ENCODE measurements at regions not wholly inside any gene's neighbourhood (a gene's known extent, or its start where the extent isn't known, plus 50 kb on each side); places are given as distances from the start of the nearest gene placed in this dataset.

DNA sequence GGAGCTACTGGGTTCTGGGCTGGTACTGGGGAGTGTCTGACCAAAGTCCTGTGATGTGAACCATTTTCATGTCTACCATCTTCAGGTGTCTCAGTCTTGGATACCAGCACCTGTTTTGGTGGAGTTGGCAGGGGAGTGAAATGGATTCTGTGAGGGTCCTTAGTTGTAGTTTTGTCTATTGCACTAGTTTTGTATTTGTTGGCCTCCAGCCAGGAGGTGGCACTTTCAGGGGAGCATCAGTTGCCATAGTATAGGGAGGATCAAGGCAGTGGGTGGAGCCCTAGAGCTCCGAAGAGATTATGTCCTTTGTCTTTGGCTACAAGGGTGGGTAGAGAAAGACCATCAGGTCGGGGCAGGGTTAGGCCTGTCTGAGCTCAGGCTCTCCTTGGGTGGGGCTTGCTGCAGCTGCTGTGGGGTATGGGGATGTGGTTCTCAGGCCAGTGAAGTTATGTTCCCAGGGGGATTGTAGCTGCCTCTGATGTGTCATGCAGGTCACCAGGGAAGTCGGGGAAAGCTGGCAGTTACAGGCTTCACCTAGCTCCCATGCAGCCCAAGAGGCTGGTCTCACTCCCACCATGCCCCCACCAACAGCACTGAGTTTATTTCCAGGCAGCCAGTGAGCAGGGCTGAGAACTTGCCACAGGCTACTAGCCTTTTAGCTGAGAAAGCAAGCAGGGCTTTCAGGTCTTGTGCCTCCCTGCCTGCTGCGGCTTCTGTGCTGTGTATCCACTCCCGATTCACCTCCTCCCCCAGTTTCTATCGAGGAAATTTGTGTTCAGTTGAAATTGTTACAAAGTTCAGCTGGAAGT lies 153.1 kb downstream of the ZNF365 start:
- H3K36me3 ChIP-seq (ENCODE audit: control insufficient read depth in 3 of 3, insufficient read depth in 2 of 3, low read depth in 1 of 3, low read length in 3 of 3): no peaks in the 10 kb centered on the region
- H3K9me3 ChIP-seq (ENCODE audit: control insufficient read depth in 2 of 2, insufficient read depth in 1 of 2, low read depth in 1 of 2, low read length in 1 of 2): no peaks in the 10 kb centered on the region
- H3K4me1 ChIP-seq (ENCODE audit: control insufficient read depth in 3 of 3, insufficient read depth in 2 of 3, low read depth in 1 of 3, low read length in 2 of 3): no peaks in the 10 kb centered on the region
- DNase-seq: no peak
- H3K27me3 ChIP-seq (ENCODE audit: control insufficient read depth in 3 of 3, insufficient read depth in 3 of 3, low read length in 3 of 3): peaks cover 0 to 2% (median 0%) of the 10 kb centered on the region in 3 donors
- H3K27ac ChIP-seq (ENCODE audit: low read depth in 1 of 3, low read length in 2 of 3): no peak overlapping the region
- H3K4me3 ChIP-seq (ENCODE audit: low read depth in 1 of 3, low read length in 3 of 3): no peak overlapping the region
- 64 to 70% (median 69%) methylated on average over 6 of the region's 6 CpGs for WGBS, 3 donors
- no peak for FAIRE-seq

GRCh38 chr10:62528441-62528840 lies 154.3 kb downstream of the ZNF365 start:
- 10 to 30% (median 16%) methylated on average over 1 of the region's 1 CpG for WGBS, 3 donors
- Histone ChIP-seq H3K4me1 (ENCODE audit: control insufficient read depth in 3 of 3, insufficient read depth in 2 of 3, low read depth in 1 of 3, low read length in 2 of 3) (no peaks in the 10 kb centered on the region), H3K9me3 (ENCODE audit: control insufficient read depth in 2 of 2, insufficient read depth in 1 of 2, low read depth in 1 of 2, low read length in 1 of 2) (no peaks in the 10 kb centered on the region), H3K4me3 (ENCODE audit: low read depth in 1 of 3, low read length in 3 of 3) (no peak overlapping the region), H3K27ac (ENCODE audit: low read depth in 1 of 3, low read length in 2 of 3) (no peak overlapping the region), H3K27me3 (ENCODE audit: control insufficient read depth in 3 of 3, insufficient read depth in 3 of 3, low read length in 3 of 3) (peaks cover 0 to 2% (median 0%) of the 10 kb centered on the region in 3 donors), H3K36me3 (ENCODE audit: control insufficient read depth in 3 of 3, insufficient read depth in 2 of 3, low read depth in 1 of 3, low read length in 3 of 3) (no peaks in the 10 kb centered on the region)
- FAIRE-seq (no peak), DNase-seq (peak in 1 of 2 donors; percentile 27)

DNA sequence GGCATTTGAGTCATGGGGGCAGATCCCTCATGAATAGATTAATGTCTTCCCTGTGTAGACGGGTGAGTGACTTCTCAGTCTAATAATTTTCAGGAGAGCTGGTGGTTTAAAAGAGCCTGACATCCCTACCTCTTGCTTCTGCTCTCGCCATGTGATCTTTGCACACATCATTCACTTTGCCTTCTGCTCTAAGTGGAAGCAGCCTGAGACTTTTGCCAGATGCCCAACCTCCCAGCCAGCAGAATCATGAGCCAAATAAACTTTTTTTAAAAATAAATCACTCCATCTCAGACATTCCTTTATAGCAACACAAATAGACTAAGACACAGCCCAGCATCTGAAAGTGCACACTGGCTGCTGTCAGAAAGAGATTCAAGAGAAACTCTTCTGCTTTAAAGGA lies 155.2 kb downstream of the ZNF365 start:
- Histone ChIP-seq H3K27me3 (ENCODE audit: control insufficient read depth in 3 of 3, insufficient read depth in 3 of 3, low read length in 3 of 3) (peaks cover 0 to 2% (median 0%) of the 10 kb centered on the region in 3 donors), H3K27ac (ENCODE audit: low read depth in 1 of 3, low read length in 2 of 3) (no peak overlapping the region), H3K4me1 (ENCODE audit: control insufficient read depth in 3 of 3, insufficient read depth in 2 of 3, low read depth in 1 of 3, low read length in 2 of 3) (no peaks in the 10 kb centered on the region), H3K36me3 (ENCODE audit: control insufficient read depth in 3 of 3, insufficient read depth in 2 of 3, low read depth in 1 of 3, low read length in 3 of 3) (no peaks in the 10 kb centered on the region), H3K4me3 (ENCODE audit: low read depth in 1 of 3, low read length in 3 of 3) (no peak overlapping the region), H3K9me3 (ENCODE audit: control insufficient read depth in 2 of 2, insufficient read depth in 1 of 2, low read depth in 1 of 2, low read length in 1 of 2) (no peaks in the 10 kb centered on the region)
- FAIRE-seq: no peak
- DNase-seq: no peak
- 59 to 77% (median 73%) methylated on average over 2 of the region's 2 CpGs for WGBS, 3 donors

DNA sequence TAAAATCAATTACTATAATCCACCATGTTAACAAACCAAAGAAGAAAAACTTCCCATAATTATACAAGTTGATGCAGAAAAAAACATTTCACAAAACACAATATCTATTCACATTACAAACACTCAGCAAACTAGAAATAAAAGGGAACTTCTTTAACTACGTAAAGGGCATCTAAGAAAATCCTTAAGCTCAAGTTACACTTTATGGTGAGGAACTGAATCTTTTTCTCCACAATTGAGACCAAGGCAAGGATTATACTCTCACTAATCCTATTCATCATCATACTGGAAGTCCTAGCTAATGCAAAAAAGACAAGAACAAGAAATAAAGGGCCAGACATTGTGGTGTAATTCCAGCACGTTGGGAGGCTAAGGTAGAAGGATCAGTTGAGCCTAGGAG lies 159.9 kb downstream of the ZNF365 start:
- Histone ChIP-seq H3K4me1 (ENCODE audit: control insufficient read depth in 3 of 3, insufficient read depth in 2 of 3, low read depth in 1 of 3, low read length in 2 of 3) (no peaks in the 10 kb centered on the region), H3K27me3 (ENCODE audit: control insufficient read depth in 3 of 3, insufficient read depth in 3 of 3, low read length in 3 of 3) (no peaks in the 10 kb centered on the region), H3K4me3 (ENCODE audit: low read depth in 1 of 3, low read length in 3 of 3) (no peak overlapping the region), H3K9me3 (ENCODE audit: control insufficient read depth in 2 of 2, insufficient read depth in 1 of 2, low read depth in 1 of 2, low read length in 1 of 2) (no peaks in the 10 kb centered on the region), H3K36me3 (ENCODE audit: control insufficient read depth in 3 of 3, insufficient read depth in 2 of 3, low read depth in 1 of 3, low read length in 3 of 3) (no peaks in the 10 kb centered on the region), H3K27ac (ENCODE audit: low read depth in 1 of 3, low read length in 2 of 3) (no peak overlapping the region)
- 65 to 77% (median 72%) methylated on average over 2 of the region's 2 CpGs for WGBS, 3 donors
- no peak for FAIRE-seq
- DNase-seq: no peak

GRCh38 chr10:62538606-62539005 lies 164.4 kb downstream of the ZNF365 start:
- H3K36me3 ChIP-seq (ENCODE audit: control insufficient read depth in 3 of 3, insufficient read depth in 2 of 3, low read depth in 1 of 3, low read length in 3 of 3): no peaks in the 10 kb centered on the region
- WGBS, 3 donors: 76 to 83% (median 79%) methylated on average over 6 of the region's 6 CpGs
- H3K9me3 ChIP-seq (ENCODE audit: control insufficient read depth in 2 of 2, insufficient read depth in 1 of 2, low read depth in 1 of 2, low read length in 1 of 2): no peaks in the 10 kb centered on the region
- no peak overlapping the region for H3K4me3 ChIP-seq (ENCODE audit: low read depth in 1 of 3, low read length in 3 of 3)
- no peak overlapping the region for H3K27ac ChIP-seq (ENCODE audit: low read depth in 1 of 3, low read length in 2 of 3)
- no peaks in the 10 kb centered on the region for H3K27me3 ChIP-seq (ENCODE audit: control insufficient read depth in 3 of 3, insufficient read depth in 3 of 3, low read length in 3 of 3)
- FAIRE-seq (no peak), DNase-seq (no peak)
- no peaks in the 10 kb centered on the region for H3K4me1 ChIP-seq (ENCODE audit: control insufficient read depth in 3 of 3, insufficient read depth in 2 of 3, low read depth in 1 of 3, low read length in 2 of 3)

GRCh38 chr10:62540389-62540788 lies 166.2 kb downstream of the ZNF365 start:
- DNase-seq: no peak
- Histone ChIP-seq H3K4me3 (ENCODE audit: low read depth in 1 of 3, low read length in 3 of 3) (no peak overlapping the region), H3K36me3 (ENCODE audit: control insufficient read depth in 3 of 3, insufficient read depth in 2 of 3, low read depth in 1 of 3, low read length in 3 of 3) (no peaks in the 10 kb centered on the region), H3K27me3 (ENCODE audit: control insufficient read depth in 3 of 3, insufficient read depth in 3 of 3, low read length in 3 of 3) (no peaks in the 10 kb centered on the region), H3K4me1 (ENCODE audit: control insufficient read depth in 3 of 3, insufficient read depth in 2 of 3, low read depth in 1 of 3, low read length in 2 of 3) (no peaks in the 10 kb centered on the region), H3K27ac (ENCODE audit: low read depth in 1 of 3, low read length in 2 of 3) (no peak overlapping the region), H3K9me3 (ENCODE audit: control insufficient read depth in 2 of 2, insufficient read depth in 1 of 2, low read depth in 1 of 2, low read length in 1 of 2) (no peaks in the 10 kb centered on the region)
- FAIRE-seq: no peak
- 65 to 78% (median 68%) methylated on average over 3 of the region's 3 CpGs for WGBS, 3 donors

DNA sequence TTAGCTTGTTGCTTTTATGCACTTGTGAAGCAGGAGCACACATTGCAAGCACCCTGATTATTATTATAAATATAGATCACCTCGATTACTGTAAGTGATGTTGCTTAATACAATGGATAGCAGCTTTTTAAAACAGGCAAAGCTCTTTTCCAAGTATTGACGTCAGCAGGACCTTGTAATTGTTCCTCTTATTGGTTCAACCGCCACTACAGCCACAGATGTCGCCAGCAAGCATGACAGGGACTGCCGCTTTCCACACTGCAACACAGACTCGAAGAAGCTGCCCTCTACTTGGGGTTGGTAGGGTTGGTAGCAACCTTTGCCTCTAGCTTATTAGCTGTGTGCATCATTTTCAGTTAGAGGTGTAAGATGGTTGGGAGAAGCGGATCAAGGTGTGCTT lies 167.6 kb downstream of the ZNF365 start:
- no peak overlapping the region for H3K27ac ChIP-seq (ENCODE audit: low read depth in 1 of 3, low read length in 2 of 3)
- no peak for DNase-seq

GRCh38 chr10:62543571-62544355 lies 169.6 kb downstream of the ZNF365 start:
- Histone ChIP-seq H3K9me3 (ENCODE audit: control insufficient read depth in 2 of 2, insufficient read depth in 1 of 2, low read depth in 1 of 2, low read length in 1 of 2) (no peaks in the 10 kb centered on the region), H3K36me3 (ENCODE audit: control insufficient read depth in 3 of 3, insufficient read depth in 2 of 3, low read depth in 1 of 3, low read length in 3 of 3) (no peaks in the 10 kb centered on the region), H3K27me3 (ENCODE audit: control insufficient read depth in 3 of 3, insufficient read depth in 3 of 3, low read length in 3 of 3) (no peaks in the 10 kb centered on the region), H3K4me1 (ENCODE audit: control insufficient read depth in 3 of 3, insufficient read depth in 2 of 3, low read depth in 1 of 3, low read length in 2 of 3) (no peaks in the 10 kb centered on the region), H3K4me3 (ENCODE audit: low read depth in 1 of 3, low read length in 3 of 3) (no peak overlapping the region), H3K27ac (ENCODE audit: low read depth in 1 of 3, low read length in 2 of 3) (no peak overlapping the region)
- DNase-seq (no peak), FAIRE-seq (no peak)
- 61 to 84% (median 76%) methylated on average over 9 of the region's 9 CpGs for WGBS, 3 donors

More for the DNA sequence above, 167.6 kb downstream of the ZNF365 start:
- H3K9me3 ChIP-seq (ENCODE audit: control insufficient read depth in 2 of 2, insufficient read depth in 1 of 2, low read depth in 1 of 2, low read length in 1 of 2): no peaks in the 10 kb centered on the region
- no peak for FAIRE-seq
- no peaks in the 10 kb centered on the region for H3K4me1 ChIP-seq (ENCODE audit: control insufficient read depth in 3 of 3, insufficient read depth in 2 of 3, low read depth in 1 of 3, low read length in 2 of 3)
- no peaks in the 10 kb centered on the region for H3K27me3 ChIP-seq (ENCODE audit: control insufficient read depth in 3 of 3, insufficient read depth in 3 of 3, low read length in 3 of 3)
- no peak overlapping the region for H3K4me3 ChIP-seq (ENCODE audit: low read depth in 1 of 3, low read length in 3 of 3)
- 67 to 79% (median 77%) methylated on average over 7 of the region's 7 CpGs for WGBS, 3 donors
- H3K36me3 ChIP-seq (ENCODE audit: control insufficient read depth in 3 of 3, insufficient read depth in 2 of 3, low read depth in 1 of 3, low read length in 3 of 3): no peaks in the 10 kb centered on the region

Data from small intestine (tissue), 7 donors.